SJCRH30 (cell line): ENCODE measurements at regions not wholly inside any gene's neighbourhood (a gene's known extent, or its start where the extent isn't known, plus 50 kb on each side); places are given as distances from the start of the nearest gene placed in this dataset.

Experiments
- DNase-seq, 2 experiments: peaks; one replicate each; pipeline ENCODE4 v3.0.0-alpha.2; 2015 to 2020
- H3K27ac ChIP-seq: fragments of 250-450 bp; sonication (Bioruptor Pico); 2 replicates; pipeline ENCODE4 v1.5.1; 2020; ENCODE audit warnings: mild to moderate bottlenecking, moderate library complexity
- H3K27me3 ChIP-seq: fragments of 250-450 bp; sonication (Bioruptor Pico); 2 replicates; pipeline ENCODE4 v1.5.1; 2020; ENCODE audit warnings: mild to moderate bottlenecking, moderate library complexity
- H3K36me3 ChIP-seq: fragments of 250-450 bp; sonication (Bioruptor Pico); 2 replicates; pipeline ENCODE4 v1.5.1; 2020; ENCODE audit warnings: mild to moderate bottlenecking, moderate library complexity
- H3K4me1 ChIP-seq: fragments of 250-450 bp; sonication (Bioruptor Pico); 2 replicates; pipeline ENCODE4 v1.5.1; 2020; ENCODE audit warnings: mild to moderate bottlenecking, moderate library complexity
- H3K4me3 ChIP-seq: fragments of 250-450 bp; sonication (Bioruptor Pico); 2 replicates; pipeline ENCODE4 v1.5.1; 2020; ENCODE audit warnings: mild to moderate bottlenecking, moderate library complexity
- H3K9me3 ChIP-seq: fragments of 250-450 bp; sonication (Bioruptor Pico); replicated peaks from 2 replicates; pipeline ENCODE4 v1.5.1; 2020; ENCODE audit warnings: mild to moderate bottlenecking, moderate library complexity

DNA sequence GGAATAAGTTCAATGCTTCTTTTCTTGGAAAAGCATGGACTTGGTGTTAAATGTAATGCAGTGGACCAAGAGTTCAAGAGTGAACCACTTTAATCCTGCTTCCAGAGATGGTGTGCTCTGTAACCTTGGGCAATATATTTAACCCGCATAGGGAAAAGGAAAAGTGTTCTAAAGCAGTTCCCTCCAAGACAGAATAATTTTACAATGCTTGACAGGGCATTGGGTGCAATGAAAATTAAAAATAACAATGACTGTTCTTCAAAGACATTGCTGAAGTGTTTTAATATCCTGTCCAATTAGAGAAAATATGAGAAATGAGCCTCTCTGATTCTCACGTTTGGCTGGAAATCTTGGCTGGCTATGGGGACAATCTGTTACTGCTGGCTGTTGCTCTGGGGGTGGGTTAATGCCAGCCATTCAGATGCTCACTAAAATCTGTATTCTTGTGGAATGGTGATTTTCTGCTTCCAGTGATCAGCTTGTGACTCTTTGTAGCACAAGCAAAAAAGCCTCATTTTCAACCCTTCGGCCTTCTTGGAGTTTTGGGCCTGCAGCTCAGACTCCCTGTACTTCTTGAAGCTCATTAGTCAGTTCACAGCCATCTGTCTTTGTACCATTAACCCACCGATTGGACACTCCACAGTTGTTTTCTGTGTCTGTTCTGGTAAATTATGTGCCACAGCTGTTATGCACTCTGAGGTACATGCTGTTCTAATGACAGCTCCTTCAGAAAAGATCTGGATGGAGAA is 310.6 kb downstream of the LMO7 start:
- 0 out of 2 replicates have a peak, but pooled peaks cover 6% of the 10 kb centered on the region for H3K4me1 ChIP-seq
- H3K36me3 ChIP-seq = no peaks in the 10 kb centered on the region
- peak; percentile 39 to 76 for DNase-seq
- H3K9me3 ChIP-seq = no peaks in the 10 kb centered on the region; the same call in 1 of the 2 replicates
- peak overlapping the region; percentile 43 for H3K27ac ChIP-seq
- no peaks in the 10 kb centered on the region for H3K27me3 ChIP-seq
- no peak overlapping the region for H3K4me3 ChIP-seq

DNA sequence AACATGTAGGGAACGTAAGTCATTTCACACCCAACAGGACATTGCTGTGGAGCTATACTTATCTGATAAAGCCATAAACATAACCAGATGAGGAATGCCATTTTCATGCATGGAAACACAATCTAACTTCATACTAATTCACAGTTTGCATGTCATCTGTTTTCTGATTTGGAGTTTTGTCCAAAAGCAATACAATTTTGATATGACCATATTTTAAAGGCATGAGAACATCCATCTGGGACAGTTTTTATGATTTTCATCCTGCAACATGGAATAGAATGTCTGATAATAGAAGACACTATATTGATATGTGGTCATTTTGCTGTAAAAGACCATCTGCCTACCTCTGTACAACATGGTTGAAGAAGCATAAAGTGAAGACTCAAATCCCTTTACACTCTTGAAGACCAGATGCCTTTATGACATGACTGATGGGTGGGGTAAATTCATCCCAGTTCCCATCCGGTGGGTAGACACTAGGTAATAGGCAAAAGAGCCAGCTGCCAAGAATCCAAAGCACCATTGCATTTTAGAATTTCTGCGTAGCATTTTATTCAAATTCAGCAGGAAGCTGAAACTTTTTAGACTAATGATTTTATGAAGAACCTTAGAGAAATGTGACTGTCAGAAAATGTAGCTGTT is 309.8 kb downstream of the LMO7 start:
- H3K4me3 ChIP-seq = no peak overlapping the region
- H3K27ac ChIP-seq = no peak overlapping the region
- DNase-seq = no peak
- no peaks in the 10 kb centered on the region for H3K36me3 ChIP-seq
- H3K27me3 ChIP-seq = no peaks in the 10 kb centered on the region
- H3K4me1 ChIP-seq = 0 out of 2 replicates have a peak, but pooled peaks cover 6% of the 10 kb centered on the region
- no peaks in the 10 kb centered on the region; the same call in 1 of the 2 replicates for H3K9me3 ChIP-seq

- Histone ChIP-seq H3K9me3 (no peaks in the 10 kb centered on the region), H3K27me3 (no peaks in the 10 kb centered on the region), H3K36me3 (no peaks in the 10 kb centered on the region), H3K4me1 (no peaks in the 10 kb centered on the region), H3K4me3 (no peak overlapping the region), H3K27ac (no peak overlapping the region)
- DNase-seq = no peak
Observed at GRCh38 chr13:75938811-75939560, 302.9 kb downstream of the LMO7 start.

GRCh38 chr13:75936791-75937190 is 300.7 kb downstream of the LMO7 start:
- Histone ChIP-seq H3K36me3 (no peaks in the 10 kb centered on the region), H3K27ac (no peak overlapping the region), H3K4me1 (no peaks in the 10 kb centered on the region), H3K9me3 (no peaks in the 10 kb centered on the region), H3K4me3 (no peak overlapping the region), H3K27me3 (no peaks in the 10 kb centered on the region)
- no peak for DNase-seq

DNA sequence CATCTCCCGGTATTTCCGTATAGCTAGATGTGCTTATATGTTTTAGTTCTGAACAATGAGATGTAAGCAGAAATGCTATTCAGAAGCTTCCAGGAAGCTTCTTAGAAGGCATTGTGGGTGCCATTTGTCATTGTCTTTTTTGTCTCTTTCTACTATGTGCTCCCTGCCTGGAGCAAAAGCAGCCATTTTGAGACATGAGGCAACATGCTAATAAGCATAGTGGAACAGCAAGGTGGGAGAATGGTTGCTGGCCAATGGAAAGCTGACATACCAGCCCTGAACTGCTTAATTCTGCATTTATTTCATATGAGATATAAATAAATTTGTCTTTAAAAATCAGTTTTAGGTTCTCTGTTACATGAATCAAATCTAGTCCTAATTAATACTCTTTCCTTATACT is 299.7 kb downstream of the LMO7 start:
- no peaks in the 10 kb centered on the region for H3K27me3 ChIP-seq

GRCh38 chr13:75934889-75935288 is 298.8 kb downstream of the LMO7 start:
- H3K27me3 ChIP-seq = no peaks in the 10 kb centered on the region
- no peaks in the 10 kb centered on the region for H3K4me1 ChIP-seq
- no peaks in the 10 kb centered on the region for H3K36me3 ChIP-seq
- H3K4me3 ChIP-seq = no peak overlapping the region
- H3K9me3 ChIP-seq = no peaks in the 10 kb centered on the region
- H3K27ac ChIP-seq = no peak overlapping the region
- DNase-seq = no peak

More for the DNA sequence above, 299.7 kb downstream of the LMO7 start:
- Histone ChIP-seq H3K36me3 (no peaks in the 10 kb centered on the region), H3K4me1 (no peaks in the 10 kb centered on the region), H3K4me3 (no peak overlapping the region), H3K9me3 (no peaks in the 10 kb centered on the region), H3K27ac (no peak overlapping the region)
- DNase-seq = no peak

DNA sequence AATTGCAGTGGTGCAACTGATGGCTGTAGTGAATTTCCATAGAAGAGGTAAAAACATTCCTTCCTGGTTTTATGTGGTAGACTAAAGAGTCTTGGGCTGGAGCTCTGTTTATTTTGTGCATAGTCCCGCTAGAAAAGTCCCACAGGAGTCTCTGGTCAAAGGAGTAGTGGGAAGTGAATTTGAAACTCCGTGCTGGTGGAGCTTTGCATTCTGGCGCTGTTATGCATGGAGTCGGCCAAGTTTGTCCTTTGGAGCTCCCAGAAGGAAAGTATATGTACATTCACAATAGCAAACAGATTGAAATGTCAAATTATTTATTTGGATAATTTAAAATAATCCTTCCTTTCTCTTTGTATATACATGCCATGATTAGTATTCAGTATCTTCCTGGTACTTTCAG is 296.5 kb downstream of the LMO7 start:
- no peak overlapping the region for H3K4me3 ChIP-seq
- H3K27ac ChIP-seq = no peak overlapping the region
- H3K36me3 ChIP-seq = no peaks in the 10 kb centered on the region
- no peaks in the 10 kb centered on the region for H3K4me1 ChIP-seq
- DNase-seq = no peak
- H3K9me3 ChIP-seq = no peaks in the 10 kb centered on the region
- H3K27me3 ChIP-seq = no peaks in the 10 kb centered on the region

DNA sequence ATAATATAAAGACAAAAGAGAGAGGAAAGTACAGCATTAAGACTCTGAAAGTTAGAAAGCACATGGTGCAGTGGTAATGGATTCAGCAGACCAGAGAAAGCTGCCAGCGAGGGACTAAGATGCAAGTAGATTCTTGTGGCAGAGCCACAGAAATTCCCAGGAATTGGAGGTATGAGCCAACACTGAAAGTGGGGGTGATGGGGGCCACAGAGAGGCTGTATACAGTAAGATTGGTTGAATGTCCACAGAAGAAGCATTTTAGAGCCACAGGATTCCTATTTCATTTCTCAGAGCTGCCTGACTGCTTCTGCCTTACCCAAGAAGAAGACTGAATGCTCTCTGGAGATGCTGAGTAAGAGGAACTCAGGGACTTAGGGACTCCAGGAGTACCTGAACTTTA is 295.0 kb downstream of the LMO7 start:
- Histone ChIP-seq H3K4me1 (no peaks in the 10 kb centered on the region), H3K4me3 (no peak overlapping the region), H3K9me3 (no peaks in the 10 kb centered on the region), H3K27me3 (no peaks in the 10 kb centered on the region), H3K36me3 (no peaks in the 10 kb centered on the region), H3K27ac (no peak overlapping the region)
- DNase-seq = no peak

GRCh38 chr13:75929076-75929475 is 292.9 kb downstream of the LMO7 start:
- no peaks in the 10 kb centered on the region for H3K27me3 ChIP-seq
- no peak overlapping the region for H3K4me3 ChIP-seq
- DNase-seq = no peak
- H3K4me1 ChIP-seq = no peaks in the 10 kb centered on the region
- no peaks in the 10 kb centered on the region for H3K9me3 ChIP-seq
- no peak overlapping the region for H3K27ac ChIP-seq
- H3K36me3 ChIP-seq = no peaks in the 10 kb centered on the region

GRCh38 chr13:75927183-75927669 is 291.1 kb downstream of the LMO7 start:
- H3K4me3 ChIP-seq = no peak overlapping the region
- no peaks in the 10 kb centered on the region for H3K36me3 ChIP-seq
- H3K4me1 ChIP-seq = no peaks in the 10 kb centered on the region
- no peaks in the 10 kb centered on the region for H3K27me3 ChIP-seq
- DNase-seq = no peak
- no peaks in the 10 kb centered on the region for H3K9me3 ChIP-seq
- H3K27ac ChIP-seq = no peak overlapping the region

- Histone ChIP-seq H3K27me3 (no peaks in the 10 kb centered on the region), H3K36me3 (no peaks in the 10 kb centered on the region), H3K9me3 (no peaks in the 10 kb centered on the region)
Observed at GRCh38 chr13:75920536-75920935, 284.4 kb downstream of the LMO7 start.

GRCh38 chr13:75919660-75920199 is 283.6 kb downstream of the LMO7 start:
- DNase-seq = no peak
- no peaks in the 10 kb centered on the region for H3K4me1 ChIP-seq
- H3K27ac ChIP-seq = no peak overlapping the region
- H3K27me3 ChIP-seq = no peaks in the 10 kb centered on the region
- H3K36me3 ChIP-seq = no peaks in the 10 kb centered on the region
- no peak overlapping the region for H3K4me3 ChIP-seq
- H3K9me3 ChIP-seq = no peaks in the 10 kb centered on the region

More at GRCh38 chr13:75920536-75920935, 284.4 kb downstream of the LMO7 start:
- H3K27ac ChIP-seq = no peak overlapping the region
- no peak for DNase-seq
- H3K4me1 ChIP-seq = no peaks in the 10 kb centered on the region
- H3K4me3 ChIP-seq = no peak overlapping the region

GRCh38 chr13:75915066-75915465 is 278.9 kb downstream of the LMO7 start:
- no peak overlapping the region for H3K4me3 ChIP-seq
- no peak for DNase-seq
- H3K9me3 ChIP-seq = no peaks in the 10 kb centered on the region
- H3K36me3 ChIP-seq = no peaks in the 10 kb centered on the region
- no peaks in the 10 kb centered on the region for H3K27me3 ChIP-seq
- H3K4me1 ChIP-seq = no peaks in the 10 kb centered on the region
- H3K27ac ChIP-seq = no peak overlapping the region

GRCh38 chr13:75913925-75914324 is 277.8 kb downstream of the LMO7 start:
- H3K36me3 ChIP-seq = no peaks in the 10 kb centered on the region
- H3K27ac ChIP-seq = no peak overlapping the region
- no peak for DNase-seq
- no peaks in the 10 kb centered on the region for H3K4me1 ChIP-seq
- H3K9me3 ChIP-seq = no peaks in the 10 kb centered on the region
- no peak overlapping the region for H3K4me3 ChIP-seq
- H3K27me3 ChIP-seq = no peaks in the 10 kb centered on the region

DNA sequence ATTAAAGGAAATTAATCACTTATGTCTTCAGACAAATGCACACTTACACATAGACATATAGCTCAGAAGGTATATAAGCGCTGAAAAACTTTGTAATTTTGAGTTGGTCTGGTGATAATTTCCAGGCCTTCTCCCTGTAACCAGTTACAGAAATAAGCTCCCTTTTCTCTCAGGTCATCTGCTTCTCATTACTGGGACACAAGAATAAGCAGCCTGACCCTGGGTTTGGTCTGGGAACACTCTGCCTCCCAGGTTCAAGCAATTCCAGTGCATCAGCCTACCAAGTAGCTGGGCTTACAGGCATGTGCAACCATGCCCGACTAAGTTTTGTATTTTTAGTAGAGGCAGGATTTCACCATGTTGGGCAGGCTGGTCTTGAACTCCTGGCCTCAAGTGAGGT is 274.5 kb downstream of the LMO7 start:
- Histone ChIP-seq H3K27ac (no peak overlapping the region), H3K27me3 (no peaks in the 10 kb centered on the region), H3K9me3 (no peaks in the 10 kb centered on the region), H3K36me3 (no peaks in the 10 kb centered on the region), H3K4me3 (no peak overlapping the region), H3K4me1 (no peaks in the 10 kb centered on the region)
- no peak for DNase-seq
